ENCODE measurements at regions not wholly inside any gene's neighbourhood (a gene's known extent, or its start where the extent isn't known, plus 50 kb on each side); places are given as distances from the start of the nearest gene placed in this dataset.

- TF ChIP-seq CTCF (IDR thresholded peaks at IDR 0.05; ENCODE audit: low read depth, low read length, poor library complexity, severe bottlenecking) (no peak), EZH2phosphoT487 (IDR thresholded peaks at IDR 0.05; ENCODE audit: borderline replicate concordance, low read length) (no peak)
Measured at GRCh38 chr18:29176681-29177080, 999.8 kb upstream of the CDH2 start.

Measured in DOHH2 (cell line).